C4-2B (cell line): ENCODE measurements at regions not wholly inside any gene's neighbourhood (a gene's known extent, or its start where the extent isn't known, plus 50 kb on each side); places are given as distances from the start of the nearest gene placed in this dataset.

Experiments
- ZFX ChIP-seq: fragments of 450-650 bp; IDR thresholded peaks from 2 replicates; pipeline ENCODE4 v1.6.1; 2017
- TF ChIP-seq, protein P1 (sequence below): fragments of 450-650 bp; conservative IDR thresholded peaks from 2 replicates; pipeline ENCODE4 v1.5.1; 2017; ENCODE audit warnings: mild to moderate bottlenecking

DNA sequence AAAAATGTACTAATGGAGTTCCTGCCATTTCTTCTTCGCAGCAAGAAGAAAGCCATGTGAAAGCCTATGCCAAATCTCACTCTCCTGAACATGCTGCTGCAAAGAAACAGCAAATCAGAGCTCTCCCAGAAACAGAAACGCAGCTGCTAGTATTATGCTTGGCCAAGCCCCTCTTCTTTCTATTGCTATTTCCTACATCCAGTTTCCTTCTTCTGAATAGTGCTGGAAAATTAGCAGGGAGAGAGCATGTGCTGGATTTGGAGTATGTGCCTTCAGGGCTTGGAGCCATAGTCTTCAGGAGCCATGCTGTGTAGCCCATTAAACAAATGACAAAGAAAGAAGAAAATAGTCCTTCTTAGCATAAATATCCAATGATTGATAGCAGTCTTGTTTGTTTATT lies 852.0 kb upstream of the PHF14 start:
- TF ChIP-seq, protein P1, sequence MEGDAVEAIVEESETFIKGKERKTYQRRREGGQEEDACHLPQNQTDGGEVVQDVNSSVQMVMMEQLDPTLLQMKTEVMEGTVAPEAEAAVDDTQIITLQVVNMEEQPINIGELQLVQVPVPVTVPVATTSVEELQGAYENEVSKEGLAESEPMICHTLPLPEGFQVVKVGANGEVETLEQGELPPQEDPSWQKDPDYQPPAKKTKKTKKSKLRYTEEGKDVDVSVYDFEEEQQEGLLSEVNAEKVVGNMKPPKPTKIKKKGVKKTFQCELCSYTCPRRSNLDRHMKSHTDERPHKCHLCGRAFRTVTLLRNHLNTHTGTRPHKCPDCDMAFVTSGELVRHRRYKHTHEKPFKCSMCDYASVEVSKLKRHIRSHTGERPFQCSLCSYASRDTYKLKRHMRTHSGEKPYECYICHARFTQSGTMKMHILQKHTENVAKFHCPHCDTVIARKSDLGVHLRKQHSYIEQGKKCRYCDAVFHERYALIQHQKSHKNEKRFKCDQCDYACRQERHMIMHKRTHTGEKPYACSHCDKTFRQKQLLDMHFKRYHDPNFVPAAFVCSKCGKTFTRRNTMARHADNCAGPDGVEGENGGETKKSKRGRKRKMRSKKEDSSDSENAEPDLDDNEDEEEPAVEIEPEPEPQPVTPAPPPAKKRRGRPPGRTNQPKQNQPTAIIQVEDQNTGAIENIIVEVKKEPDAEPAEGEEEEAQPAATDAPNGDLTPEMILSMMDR, result no peak
- no peak for TF ChIP-seq ZFX
